ENCODE measurements at regions not wholly inside any gene's neighbourhood (a gene's known extent, or its start where the extent isn't known, plus 50 kb on each side); places are given as distances from the start of the nearest gene placed in this dataset.
"Not testable (repeated sequence)": the region's sequence is repeated elsewhere in the genome, so short reads cannot be mapped to it uniquely, and the experiment has no call there.

DNA sequence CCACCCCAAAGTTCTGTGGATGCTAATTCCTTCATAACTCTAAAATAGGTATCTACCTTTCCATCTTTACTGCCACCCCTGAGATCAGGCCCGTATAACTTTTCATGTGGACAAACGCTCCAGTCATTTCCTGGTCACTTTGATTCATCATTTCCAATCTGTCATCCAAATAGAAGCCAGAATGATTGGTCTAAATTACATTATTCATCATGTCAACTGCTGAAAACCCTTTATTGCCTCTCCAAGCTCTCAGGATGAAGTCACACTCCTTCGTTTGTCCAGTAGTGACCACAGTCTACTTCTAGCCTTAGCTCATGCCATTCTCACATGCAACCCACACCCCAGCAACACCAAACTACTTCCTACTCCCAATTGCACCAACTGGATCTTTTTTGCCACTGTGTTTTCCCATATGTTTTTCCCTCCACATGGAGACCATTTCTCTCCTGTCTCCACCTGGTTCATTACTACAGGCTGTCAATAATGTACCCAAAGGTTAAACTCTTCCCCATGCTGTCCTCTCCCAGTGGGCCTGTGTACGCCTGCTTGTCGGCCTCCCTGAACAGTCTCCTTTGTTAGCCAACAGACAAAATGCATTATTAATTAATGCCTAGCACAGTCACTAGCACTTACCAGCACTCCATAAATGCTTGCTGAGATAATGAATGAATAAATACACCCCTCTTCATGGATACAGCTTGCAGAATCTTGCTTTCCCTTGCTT is 382.6 kb upstream of the NOCT start:
- H3K4me3 ChIP-seq (ENCODE audit: control insufficient read depth, low read depth, low read length): no peak overlapping the region
- TF ChIP-seq, protein P1, sequence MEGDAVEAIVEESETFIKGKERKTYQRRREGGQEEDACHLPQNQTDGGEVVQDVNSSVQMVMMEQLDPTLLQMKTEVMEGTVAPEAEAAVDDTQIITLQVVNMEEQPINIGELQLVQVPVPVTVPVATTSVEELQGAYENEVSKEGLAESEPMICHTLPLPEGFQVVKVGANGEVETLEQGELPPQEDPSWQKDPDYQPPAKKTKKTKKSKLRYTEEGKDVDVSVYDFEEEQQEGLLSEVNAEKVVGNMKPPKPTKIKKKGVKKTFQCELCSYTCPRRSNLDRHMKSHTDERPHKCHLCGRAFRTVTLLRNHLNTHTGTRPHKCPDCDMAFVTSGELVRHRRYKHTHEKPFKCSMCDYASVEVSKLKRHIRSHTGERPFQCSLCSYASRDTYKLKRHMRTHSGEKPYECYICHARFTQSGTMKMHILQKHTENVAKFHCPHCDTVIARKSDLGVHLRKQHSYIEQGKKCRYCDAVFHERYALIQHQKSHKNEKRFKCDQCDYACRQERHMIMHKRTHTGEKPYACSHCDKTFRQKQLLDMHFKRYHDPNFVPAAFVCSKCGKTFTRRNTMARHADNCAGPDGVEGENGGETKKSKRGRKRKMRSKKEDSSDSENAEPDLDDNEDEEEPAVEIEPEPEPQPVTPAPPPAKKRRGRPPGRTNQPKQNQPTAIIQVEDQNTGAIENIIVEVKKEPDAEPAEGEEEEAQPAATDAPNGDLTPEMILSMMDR (IDR thresholded peaks at IDR 0.05; ENCODE audit: control insufficient read depth, insufficient read depth, low read depth, low read length, missing control alignments): no peak
- no peak for DNase-seq (ENCODE audit: low read depth)

DNA sequence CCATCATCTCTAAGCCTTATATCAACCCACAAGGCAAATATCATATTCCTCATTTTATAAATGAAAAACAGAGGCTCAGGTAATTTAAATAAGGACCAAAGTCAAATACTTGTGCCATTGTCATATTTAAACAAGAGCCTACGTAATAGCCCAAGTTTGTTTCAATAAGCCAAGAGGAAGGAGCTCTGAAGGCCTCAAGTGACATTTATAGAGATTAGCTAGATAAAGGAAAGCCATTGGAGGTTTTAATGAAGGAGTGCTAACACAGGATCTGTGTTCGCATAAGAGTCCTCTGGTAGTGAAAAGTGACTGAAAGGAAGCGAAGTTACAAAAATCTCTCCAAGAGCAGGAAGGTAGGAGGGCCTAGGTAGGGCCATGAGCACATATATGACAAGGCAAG is 384.9 kb upstream of the NOCT start:
- no peak for DNase-seq (ENCODE audit: low read depth)
- H3K4me3 ChIP-seq (ENCODE audit: control insufficient read depth, low read depth, low read length): no peak overlapping the region
- TF ChIP-seq, protein P1 (IDR thresholded peaks at IDR 0.05; ENCODE audit: control insufficient read depth, insufficient read depth, low read depth, low read length, missing control alignments): no peak

DNA sequence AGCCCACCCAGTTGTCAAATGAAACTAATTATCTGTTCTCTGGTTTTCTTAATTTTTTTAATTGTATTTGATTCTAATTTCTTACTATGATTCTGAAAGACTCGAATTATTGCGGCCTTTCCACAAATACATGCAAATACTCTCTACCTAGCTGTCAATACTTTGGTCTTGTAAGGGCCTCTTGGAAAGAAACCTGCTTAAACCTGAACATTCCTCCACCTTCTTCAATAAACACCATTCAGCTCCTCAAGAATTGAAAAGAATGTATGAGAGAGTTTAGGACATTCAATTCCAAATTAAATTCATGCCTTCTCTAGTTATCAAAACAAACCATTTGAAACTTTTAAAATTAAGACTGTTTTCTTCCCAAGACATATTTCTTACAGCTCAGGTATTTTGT is 385.9 kb upstream of the NOCT start:
- H3K4me3 ChIP-seq (ENCODE audit: control insufficient read depth, low read depth, low read length): no peak overlapping the region
- DNase-seq (ENCODE audit: low read depth): no peak
- TF ChIP-seq, protein P1 (IDR thresholded peaks at IDR 0.05; ENCODE audit: control insufficient read depth, insufficient read depth, low read depth, low read length, missing control alignments): no peak

DNA sequence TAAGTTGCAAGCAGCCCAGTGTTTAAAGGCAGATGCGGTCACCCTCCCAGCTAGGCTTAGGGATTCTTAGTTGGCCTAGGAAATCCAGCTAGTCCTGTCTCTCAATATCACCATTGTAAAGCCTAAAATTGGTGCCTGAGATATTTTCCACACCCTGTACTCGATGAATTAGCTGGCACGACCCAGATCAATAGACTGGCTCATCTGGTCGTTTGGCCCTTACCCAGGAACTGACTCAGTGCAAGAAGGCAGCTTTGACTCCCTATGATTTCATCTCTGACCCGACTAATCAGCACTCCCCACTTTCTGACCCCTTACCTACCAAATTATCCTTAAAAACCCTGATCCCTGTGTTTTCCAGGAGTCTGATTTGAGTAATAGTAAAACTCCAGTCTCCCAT is 384.9 kb upstream of the SLC7A11 start:
- no peak overlapping the region for H3K4me3 ChIP-seq (ENCODE audit: control insufficient read depth, low read depth, low read length)
- TF ChIP-seq, protein P1 (IDR thresholded peaks at IDR 0.05; ENCODE audit: control insufficient read depth, insufficient read depth, low read depth, low read length, missing control alignments): no peak
- no peak for DNase-seq (ENCODE audit: low read depth)

DNA sequence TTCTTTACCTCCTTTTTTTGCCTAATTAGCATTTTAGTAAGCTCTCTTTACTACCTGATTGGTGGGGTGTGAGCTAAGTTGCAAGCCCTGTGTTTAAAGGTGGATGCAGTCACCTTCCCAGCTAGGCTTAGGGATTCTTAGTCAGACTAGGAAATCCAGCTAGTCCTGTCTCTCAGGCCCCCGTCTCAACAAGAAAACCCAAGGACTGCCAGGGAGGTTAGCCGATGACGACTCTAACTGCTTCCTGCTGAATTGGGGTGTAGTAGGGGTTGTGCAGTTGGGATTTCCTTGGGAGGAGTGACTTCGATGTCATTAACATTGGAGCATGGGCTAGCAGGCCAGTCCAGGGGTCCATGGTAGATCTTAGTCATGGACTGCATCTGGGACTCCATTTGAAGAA is 380.2 kb upstream of the SLC7A11 start:
- DNase-seq (ENCODE audit: low read depth); H3K4me3 ChIP-seq (ENCODE audit: control insufficient read depth, low read depth, low read length): not testable (repeated sequence)

DNA sequence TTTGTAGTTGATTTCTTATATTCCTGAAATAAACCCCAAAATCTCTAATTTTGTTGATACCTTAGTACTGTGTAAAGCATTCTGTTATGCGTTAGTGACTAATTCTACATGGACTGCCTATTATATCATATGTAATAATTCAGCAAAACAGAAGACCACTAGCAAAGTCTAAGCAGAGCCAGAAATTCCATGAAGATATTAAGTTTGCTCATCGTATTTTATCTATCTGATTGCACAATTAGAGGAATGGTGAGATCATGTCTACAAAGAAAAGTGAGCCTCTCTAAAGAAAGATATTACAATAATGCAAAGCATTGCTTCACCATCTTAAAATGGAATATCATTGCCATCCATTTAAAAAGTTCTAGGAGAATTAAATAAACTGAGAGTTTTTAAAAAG is 374.6 kb upstream of the SLC7A11 start:
- H3K4me3 ChIP-seq (ENCODE audit: control insufficient read depth, low read depth, low read length): no peak overlapping the region
- DNase-seq (ENCODE audit: low read depth): no peak
- TF ChIP-seq, protein P1 (IDR thresholded peaks at IDR 0.05; ENCODE audit: control insufficient read depth, insufficient read depth, low read depth, low read length, missing control alignments): no peak

DNA sequence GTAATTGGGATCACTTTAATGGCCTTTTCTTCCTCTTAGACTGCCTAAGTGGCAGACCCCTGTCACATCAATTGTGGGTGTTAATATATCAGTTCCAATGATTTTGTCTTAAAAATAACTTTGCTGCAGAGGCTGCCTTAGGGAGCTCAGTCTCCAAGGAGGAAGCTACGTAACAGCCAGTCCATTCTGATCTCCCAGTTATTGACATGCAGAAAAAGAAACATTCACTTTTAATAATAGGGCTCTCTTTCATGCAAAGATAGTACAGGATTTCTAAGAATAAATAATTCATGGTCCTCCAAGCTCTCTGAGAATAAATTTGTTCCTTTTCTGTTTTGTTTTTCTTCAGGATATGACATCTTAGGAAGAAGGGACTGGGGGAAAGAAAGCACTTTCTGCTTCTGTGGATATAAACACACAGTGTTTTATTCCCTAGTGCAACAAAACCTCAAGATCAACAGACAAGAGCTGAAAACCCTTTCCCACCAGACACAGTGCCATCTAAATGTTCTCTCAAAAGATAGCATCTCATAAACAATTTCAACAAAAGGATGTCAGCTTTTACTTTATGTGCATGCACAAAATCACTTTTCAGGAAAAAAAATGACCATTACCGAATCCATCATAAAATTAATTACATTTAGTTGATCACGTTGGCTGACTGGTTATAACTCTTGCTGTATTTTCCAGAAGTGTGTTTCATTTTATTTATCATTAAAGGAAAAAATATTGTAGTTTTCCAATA is 372.4 kb upstream of the SLC7A11 start:
- DNase-seq (ENCODE audit: low read depth): no peak
- no peak overlapping the region for H3K4me3 ChIP-seq (ENCODE audit: control insufficient read depth, low read depth, low read length)
- TF ChIP-seq, protein P1 (IDR thresholded peaks at IDR 0.05; ENCODE audit: control insufficient read depth, insufficient read depth, low read depth, low read length, missing control alignments): no peak

All from AG09309 (cell line).